ENCODE measurements at regions not wholly inside any gene's neighbourhood (a gene's known extent, or its start where the extent isn't known, plus 50 kb on each side); places are given as distances from the start of the nearest gene placed in this dataset.

DNA sequence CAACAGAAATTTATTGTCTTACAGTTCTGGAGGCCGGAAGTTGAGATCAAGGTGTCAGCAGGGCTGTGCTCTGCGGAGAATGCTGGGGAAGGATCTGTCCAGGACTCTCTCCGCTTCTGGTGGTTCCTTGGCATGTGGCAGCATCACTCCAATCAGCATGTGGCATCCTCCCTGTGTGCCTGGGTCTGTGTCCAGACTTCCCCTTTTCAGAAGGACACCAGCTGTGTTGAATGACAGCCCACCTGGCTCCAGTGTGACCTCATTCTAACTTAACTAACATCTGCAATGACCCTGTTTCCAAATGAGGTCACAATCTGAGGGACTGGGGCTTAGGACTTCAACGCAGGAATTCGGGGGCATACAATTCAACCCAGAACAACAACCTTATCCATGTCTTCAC is 141.9 kb downstream of the BMS1 start:
- TF ChIP-seq, protein P1, sequence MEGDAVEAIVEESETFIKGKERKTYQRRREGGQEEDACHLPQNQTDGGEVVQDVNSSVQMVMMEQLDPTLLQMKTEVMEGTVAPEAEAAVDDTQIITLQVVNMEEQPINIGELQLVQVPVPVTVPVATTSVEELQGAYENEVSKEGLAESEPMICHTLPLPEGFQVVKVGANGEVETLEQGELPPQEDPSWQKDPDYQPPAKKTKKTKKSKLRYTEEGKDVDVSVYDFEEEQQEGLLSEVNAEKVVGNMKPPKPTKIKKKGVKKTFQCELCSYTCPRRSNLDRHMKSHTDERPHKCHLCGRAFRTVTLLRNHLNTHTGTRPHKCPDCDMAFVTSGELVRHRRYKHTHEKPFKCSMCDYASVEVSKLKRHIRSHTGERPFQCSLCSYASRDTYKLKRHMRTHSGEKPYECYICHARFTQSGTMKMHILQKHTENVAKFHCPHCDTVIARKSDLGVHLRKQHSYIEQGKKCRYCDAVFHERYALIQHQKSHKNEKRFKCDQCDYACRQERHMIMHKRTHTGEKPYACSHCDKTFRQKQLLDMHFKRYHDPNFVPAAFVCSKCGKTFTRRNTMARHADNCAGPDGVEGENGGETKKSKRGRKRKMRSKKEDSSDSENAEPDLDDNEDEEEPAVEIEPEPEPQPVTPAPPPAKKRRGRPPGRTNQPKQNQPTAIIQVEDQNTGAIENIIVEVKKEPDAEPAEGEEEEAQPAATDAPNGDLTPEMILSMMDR (IDR thresholded peaks at IDR 0.05; ENCODE audit: borderline replicate concordance, control extremely low read depth, extremely low read depth, insufficient read depth, missing control alignments) = no peak
- in situ Hi-C loops (cut with MboI; ENCODE audit: low sequenced_read_pairs, unreplicated experiment) = no loop called here
- DNase-seq (ENCODE audit: low spot score) = no peak

DNA sequence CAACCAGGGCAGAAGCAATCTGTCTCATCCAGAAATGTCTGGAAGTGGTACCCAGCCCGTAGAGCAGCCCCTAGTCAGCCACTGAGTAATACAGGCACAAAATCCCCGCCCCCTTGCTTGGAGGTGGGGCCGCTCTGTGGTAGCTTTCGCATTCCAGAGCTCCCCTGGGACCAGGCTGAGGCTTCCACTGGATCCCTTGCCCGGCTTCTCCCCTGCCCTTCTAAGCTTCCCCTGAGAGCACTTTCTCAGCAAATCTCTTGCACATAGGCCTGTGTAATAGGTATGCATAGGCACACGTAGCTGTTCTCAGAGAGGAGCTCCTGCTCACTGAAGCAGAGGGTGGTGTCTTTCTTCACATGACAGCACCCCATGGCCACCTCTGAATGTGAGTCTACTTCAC is 144.2 kb downstream of the BMS1 start:
- TF ChIP-seq, protein P1 (IDR thresholded peaks at IDR 0.05; ENCODE audit: borderline replicate concordance, control extremely low read depth, extremely low read depth, insufficient read depth, missing control alignments) = no peak
- in situ Hi-C loops (cut with MboI; ENCODE audit: low sequenced_read_pairs, unreplicated experiment) = no loop called here
- DNase-seq (ENCODE audit: low spot score) = peak; percentile 7

DNA sequence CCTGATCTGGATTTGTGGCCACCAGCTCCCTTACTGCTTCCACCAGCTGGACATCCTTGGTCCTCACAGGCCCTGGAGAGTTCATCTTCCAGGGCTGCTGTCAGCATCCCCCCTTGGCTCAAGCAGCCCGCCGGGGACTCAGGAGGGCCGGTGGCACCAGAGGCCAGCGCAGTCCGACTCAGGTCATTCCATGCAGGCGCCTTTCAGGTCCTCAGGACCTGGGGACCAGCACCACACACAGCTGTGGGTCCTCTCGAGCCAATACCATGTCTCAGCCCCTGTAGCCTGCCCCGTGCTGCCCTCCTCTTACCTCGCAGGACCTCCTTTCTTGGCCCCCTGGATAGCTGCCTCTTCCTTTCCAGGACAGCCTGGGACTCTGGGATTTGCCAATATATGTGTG is 145.5 kb downstream of the BMS1 start:
- in situ Hi-C loops (cut with MboI; ENCODE audit: low sequenced_read_pairs, unreplicated experiment) = no loop called here
- TF ChIP-seq, protein P1 (IDR thresholded peaks at IDR 0.05; ENCODE audit: borderline replicate concordance, control extremely low read depth, extremely low read depth, insufficient read depth, missing control alignments) = no peak
- no peak for DNase-seq (ENCODE audit: low spot score)

DNA sequence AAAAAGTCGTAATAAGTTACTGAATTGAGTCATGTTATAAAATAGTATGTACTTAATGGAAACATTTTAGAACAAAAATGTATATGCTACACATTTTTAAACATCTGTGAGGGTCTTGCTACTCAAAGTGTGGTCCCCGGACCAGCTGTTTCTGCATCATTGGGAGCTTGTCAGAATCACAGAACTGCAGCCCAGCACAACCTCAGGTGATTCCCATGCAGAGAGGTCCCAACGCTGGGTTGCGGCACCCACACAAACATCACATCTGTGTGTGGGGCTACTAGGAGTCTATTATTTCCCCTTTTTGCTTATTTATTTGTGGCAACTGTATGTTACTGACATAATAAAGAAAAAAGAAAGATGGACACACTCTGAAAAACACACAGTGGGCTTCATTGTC is 146.6 kb downstream of the BMS1 start:
- in situ Hi-C loops (cut with MboI; ENCODE audit: low sequenced_read_pairs, unreplicated experiment) = no loop called here
- TF ChIP-seq, protein P1 (IDR thresholded peaks at IDR 0.05; ENCODE audit: borderline replicate concordance, control extremely low read depth, extremely low read depth, insufficient read depth, missing control alignments) = no peak
- no peak for DNase-seq (ENCODE audit: low spot score)

DNA sequence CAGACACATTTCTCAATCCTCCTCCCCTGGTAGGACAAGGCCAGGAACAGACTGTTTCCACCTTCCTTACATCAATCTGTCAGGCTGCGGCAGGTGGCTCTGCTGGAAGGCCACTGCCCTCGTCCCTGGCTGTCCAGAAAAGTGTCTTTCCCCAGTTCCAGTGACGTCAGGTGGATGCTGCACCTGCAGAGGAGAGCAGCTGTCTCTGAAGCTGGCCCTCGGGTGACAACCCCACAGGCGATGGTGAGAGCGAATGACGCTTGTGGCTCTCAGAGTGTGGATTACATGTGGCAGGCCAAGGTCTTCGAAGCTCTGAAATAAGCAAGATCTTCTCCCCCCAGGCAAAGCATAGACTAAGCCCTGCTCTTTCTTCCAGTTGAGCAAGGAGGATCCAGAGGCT is 146.9 kb upstream of the RET start:
- peak; percentile 12 for DNase-seq (ENCODE audit: low spot score)

DNA sequence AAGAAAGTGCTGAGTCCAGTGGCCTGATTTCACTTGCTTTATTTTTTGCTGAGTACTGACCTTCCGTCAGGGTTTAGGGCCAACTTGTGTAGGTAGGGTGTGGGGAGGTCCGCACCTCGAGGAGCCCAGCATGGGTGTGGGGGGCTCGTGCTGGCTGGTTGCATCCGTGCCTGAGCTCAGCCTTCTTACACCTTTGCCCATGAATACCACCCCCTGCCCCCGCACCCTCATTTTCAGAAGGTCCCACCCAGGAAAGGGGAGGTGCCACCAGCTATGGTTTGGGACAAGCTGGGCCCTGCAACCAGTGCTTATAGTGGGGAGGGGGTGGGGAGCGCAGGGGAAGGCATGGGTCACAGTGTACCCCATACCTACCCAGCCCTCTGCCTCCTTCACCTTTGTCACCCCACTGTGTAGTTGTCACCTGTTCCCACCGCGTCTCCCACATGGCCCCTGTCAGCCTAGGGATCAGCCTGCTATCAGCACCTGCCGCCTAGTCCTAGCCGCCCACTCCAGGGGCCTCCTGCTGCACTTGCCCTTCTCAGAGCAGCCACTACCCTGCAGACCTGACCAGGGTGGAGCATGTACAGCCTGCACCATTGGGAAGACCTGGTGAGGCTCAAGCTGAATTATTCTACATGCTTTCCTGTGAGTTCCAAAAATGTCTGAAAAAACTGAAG is 146.2 kb upstream of the RET start:
- in situ Hi-C loops (cut with MboI; ENCODE audit: low sequenced_read_pairs, unreplicated experiment) = no loop called here
- TF ChIP-seq, protein P1 (IDR thresholded peaks at IDR 0.05; ENCODE audit: borderline replicate concordance, control extremely low read depth, extremely low read depth, insufficient read depth, missing control alignments) = no peak
- DNase-seq (ENCODE audit: low spot score) = peak; percentile 4

More for the DNA sequence above, 146.9 kb upstream of the RET start:
- TF ChIP-seq, protein P1 (IDR thresholded peaks at IDR 0.05; ENCODE audit: borderline replicate concordance, control extremely low read depth, extremely low read depth, insufficient read depth, missing control alignments) = no peak
- in situ Hi-C loops (cut with MboI; ENCODE audit: low sequenced_read_pairs, unreplicated experiment) = no loop called here
